HepG2 (cell line): ENCODE measurements at regions not wholly inside any gene's neighbourhood (a gene's known extent, or its start where the extent isn't known, plus 50 kb on each side); places are given as distances from the start of the nearest gene placed in this dataset.
A peak's percentile ranks its signal among the peaks of the same experiment; 100 is the strongest.

ENCODE experiments used
- ASH2L ChIP-seq: fragments of 300-600, 200-600 bp; sonication (generic); IDR thresholded peaks from 2 replicates; pipeline ENCODE4 v1.7.0; 2017; ENCODE audit warnings: low read depth, mild to moderate bottlenecking, moderate library complexity, mixed read lengths, low read length; ENCODE audit not compliant: insufficient read length
- DNMT3B ChIP-seq: conservative IDR thresholded peaks from 2 replicates; pipeline ENCODE4 v1.6.1; 2016; ENCODE audit warnings: missing biosample characterization, control low read depth
- MEIS1 ChIP-seq: sonication (generic); formaldehyde crosslinking; IDR thresholded peaks from 2 replicates; pipeline ENCODE4 v1.9.0; 2021; ENCODE audit warnings: mild to moderate bottlenecking, missing genetic modification reagents, moderate library complexity, borderline replicate concordance
- NR2F6 ChIP-seq, 2 experiments: IDR thresholded peaks; 2 replicates each; pipeline ENCODE4 v1.6.1; 2016; ENCODE audit warnings: antibody characterized with exemption in 1 of 2, mild to moderate bottlenecking in 1 of 2
- ZNF160 ChIP-seq: sonication (generic); formaldehyde crosslinking; IDR thresholded peaks from 2 replicates; pipeline ENCODE4 v1.8.0; 2022; ENCODE audit warnings: mild to moderate bottlenecking, inconsistent platforms, missing genetic modification reagents
- ZNF207 ChIP-seq: fragments of 450-650 bp; IDR thresholded peaks from 2 replicates; pipeline ENCODE4 v1.6.1; 2016; ENCODE audit warnings: antibody characterized with exemption, borderline replicate concordance
- ZNF230 ChIP-seq: sonication (generic); formaldehyde crosslinking; IDR thresholded peaks from 2 replicates; pipeline ENCODE4 v1.4.0; 2020; ENCODE audit warnings: mild to moderate bottlenecking, missing genetic modification reagents
- ZNF556 ChIP-seq: sonication (generic); formaldehyde crosslinking; IDR thresholded peaks from 2 replicates; pipeline ENCODE4 v1.4.0; 2020; ENCODE audit warnings: mild to moderate bottlenecking, missing genetic modification reagents, borderline replicate concordance
- ZNF564 ChIP-seq: sonication (generic); formaldehyde crosslinking; IDR thresholded peaks from 2 replicates; pipeline ENCODE4 v1.8.1; 2023; ENCODE audit warnings: mild to moderate bottlenecking, missing genetic modification reagents
- ZNF709 ChIP-seq: sonication (generic); formaldehyde crosslinking; IDR thresholded peaks from 2 replicates; pipeline ENCODE4 v1.5.0; 2020; ENCODE audit warnings: mild to moderate bottlenecking, missing genetic modification reagents
- TF ChIP-seq, protein P1 (sequence below), 2 experiments: fragments of 450-650 bp in 1 of 2; sonication (generic) in 1 of 2; formaldehyde crosslinking in 1 of 2; IDR thresholded peaks; 2 replicates each; pipeline versions ENCODE4 v1.6.1 to v1.8.0; 2016 to 2022; ENCODE audit warnings: antibody characterized with exemption in 1 of 2, mild to moderate bottlenecking in 1 of 2, missing genetic modification reagents in 1 of 2
- TF ChIP-seq, protein P2 (sequence below), 2 experiments: sonication (generic) in 1 of 2; formaldehyde crosslinking in 1 of 2; IDR thresholded peaks; 2 replicates each; pipeline versions ENCODE4 v1.5.1 to v1.6.1; 2011 to 2020; ENCODE audit warnings: borderline replicate concordance in 1 of 2, low read depth in 1 of 2, low read length in 1 of 2, mild to moderate bottlenecking in 1 of 2, missing genetic modification reagents in 1 of 2, moderate library complexity in 1 of 2
- TF ChIP-seq, protein P3 (sequence below): sonication (generic); formaldehyde crosslinking; conservative IDR thresholded peaks from 2 replicates; pipeline ENCODE4 v1.5.0; 2020; ENCODE audit warnings: missing genetic modification reagents
- TF ChIP-seq, protein P4 (sequence below): sonication (generic); formaldehyde crosslinking; IDR thresholded peaks from 2 replicates; pipeline ENCODE4 v1.4.0; 2020; ENCODE audit warnings: missing genetic modification reagents

DNA sequence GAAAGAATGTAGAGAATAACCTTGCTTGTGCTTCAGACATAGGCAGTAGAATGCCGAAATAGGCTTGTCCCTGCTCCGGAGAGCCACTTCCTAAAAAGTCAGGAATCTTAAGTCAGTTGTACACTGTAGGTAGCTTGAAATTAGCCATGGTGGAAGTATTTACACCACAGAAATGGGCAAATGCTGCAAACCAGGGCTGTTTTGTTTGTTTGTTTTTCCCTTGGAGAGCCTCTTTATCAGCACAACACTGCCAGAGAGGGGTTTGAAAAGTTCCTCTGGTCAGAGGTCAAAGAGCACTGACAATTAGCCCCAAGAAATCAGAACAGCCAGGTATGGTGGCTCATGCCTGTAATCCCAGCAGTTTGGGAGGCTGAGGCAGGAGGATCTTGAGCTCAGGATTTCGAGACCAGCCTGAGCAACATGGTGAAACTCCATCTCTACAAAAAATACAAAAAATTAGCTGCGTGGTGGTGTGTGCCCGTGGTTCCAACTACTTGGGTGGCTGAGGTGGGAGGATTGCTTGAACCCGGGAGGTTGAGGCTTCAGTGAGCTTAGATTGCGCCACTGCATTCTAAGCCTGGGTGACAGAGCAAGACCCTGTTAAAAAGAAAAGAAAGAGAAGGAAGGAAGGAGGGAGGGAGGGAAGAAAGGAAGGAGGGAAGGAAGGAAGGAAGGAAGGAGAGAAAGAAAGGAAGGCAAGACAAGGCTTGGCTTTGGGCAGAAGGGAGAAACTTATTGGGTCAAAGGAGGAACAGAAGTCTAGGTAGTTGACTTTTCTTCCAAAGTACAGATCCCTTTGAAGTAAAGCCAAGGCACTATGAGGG, 61.0 kb upstream of the ZMYND8 start (continued):
- TF ChIP-seq, protein P1, sequence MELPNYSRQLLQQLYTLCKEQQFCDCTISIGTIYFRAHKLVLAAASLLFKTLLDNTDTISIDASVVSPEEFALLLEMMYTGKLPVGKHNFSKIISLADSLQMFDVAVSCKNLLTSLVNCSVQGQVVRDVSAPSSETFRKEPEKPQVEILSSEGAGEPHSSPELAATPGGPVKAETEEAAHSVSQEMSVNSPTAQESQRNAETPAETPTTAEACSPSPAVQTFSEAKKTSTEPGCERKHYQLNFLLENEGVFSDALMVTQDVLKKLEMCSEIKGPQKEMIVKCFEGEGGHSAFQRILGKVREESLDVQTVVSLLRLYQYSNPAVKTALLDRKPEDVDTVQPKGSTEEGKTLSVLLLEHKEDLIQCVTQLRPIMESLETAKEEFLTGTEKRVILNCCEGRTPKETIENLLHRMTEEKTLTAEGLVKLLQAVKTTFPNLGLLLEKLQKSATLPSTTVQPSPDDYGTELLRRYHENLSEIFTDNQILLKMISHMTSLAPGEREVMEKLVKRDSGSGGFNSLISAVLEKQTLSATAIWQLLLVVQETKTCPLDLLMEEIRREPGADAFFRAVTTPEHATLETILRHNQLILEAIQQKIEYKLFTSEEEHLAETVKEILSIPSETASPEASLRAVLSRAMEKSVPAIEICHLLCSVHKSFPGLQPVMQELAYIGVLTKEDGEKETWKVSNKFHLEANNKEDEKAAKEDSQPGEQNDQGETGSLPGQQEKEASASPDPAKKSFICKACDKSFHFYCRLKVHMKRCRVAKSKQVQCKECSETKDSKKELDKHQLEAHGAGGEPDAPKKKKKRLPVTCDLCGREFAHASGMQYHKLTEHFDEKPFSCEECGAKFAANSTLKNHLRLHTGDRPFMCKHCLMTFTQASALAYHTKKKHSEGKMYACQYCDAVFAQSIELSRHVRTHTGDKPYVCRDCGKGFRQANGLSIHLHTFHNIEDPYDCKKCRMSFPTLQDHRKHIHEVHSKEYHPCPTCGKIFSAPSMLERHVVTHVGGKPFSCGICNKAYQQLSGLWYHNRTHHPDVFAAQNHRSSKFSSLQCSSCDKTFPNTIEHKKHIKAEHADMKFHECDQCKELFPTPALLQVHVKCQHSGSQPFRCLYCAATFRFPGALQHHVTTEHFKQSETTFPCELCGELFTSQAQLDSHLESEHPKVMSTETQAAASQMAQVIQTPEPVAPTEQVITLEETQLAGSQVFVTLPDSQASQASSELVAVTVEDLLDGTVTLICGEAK (IDR thresholded peaks at IDR 0.05), result no peak
- TF ChIP-seq, protein P1 (CRISPR knock-in tag; IDR thresholded peaks at IDR 0.05), result peak; percentile 23; the same call in 1 of the 2 replicates
- no peak for TF ChIP-seq ZNF207
- no peak; the same call in 1 of the 2 replicates for TF ChIP-seq ZNF564 (CRISPR knock-in tag)
- no peak for TF ChIP-seq DNMT3B (CRISPR knock-in tag)
- TF ChIP-seq NR2F6 (IDR thresholded peaks at IDR 0.05), result peak; percentile 96
- peak; percentile 93 for TF ChIP-seq NR2F6 (CRISPR knock-in tag; IDR thresholded peaks at IDR 0.05)
- TF ChIP-seq, protein P2, sequence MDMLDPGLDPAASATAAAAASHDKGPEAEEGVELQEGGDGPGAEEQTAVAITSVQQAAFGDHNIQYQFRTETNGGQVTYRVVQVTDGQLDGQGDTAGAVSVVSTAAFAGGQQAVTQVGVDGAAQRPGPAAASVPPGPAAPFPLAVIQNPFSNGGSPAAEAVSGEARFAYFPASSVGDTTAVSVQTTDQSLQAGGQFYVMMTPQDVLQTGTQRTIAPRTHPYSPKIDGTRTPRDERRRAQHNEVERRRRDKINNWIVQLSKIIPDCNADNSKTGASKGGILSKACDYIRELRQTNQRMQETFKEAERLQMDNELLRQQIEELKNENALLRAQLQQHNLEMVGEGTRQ (IDR thresholded peaks at IDR 0.05; ENCODE audit: low read depth, low read length), result no peak
- TF ChIP-seq, protein P2 (CRISPR knock-in tag; IDR thresholded peaks at IDR 0.05; ENCODE audit: borderline replicate concordance), result no peak
- TF ChIP-seq ZNF230 (CRISPR knock-in tag), result 0 out of 2 replicates have a peak, but pooled peaks have one; percentile 62
- TF ChIP-seq, protein P3, sequence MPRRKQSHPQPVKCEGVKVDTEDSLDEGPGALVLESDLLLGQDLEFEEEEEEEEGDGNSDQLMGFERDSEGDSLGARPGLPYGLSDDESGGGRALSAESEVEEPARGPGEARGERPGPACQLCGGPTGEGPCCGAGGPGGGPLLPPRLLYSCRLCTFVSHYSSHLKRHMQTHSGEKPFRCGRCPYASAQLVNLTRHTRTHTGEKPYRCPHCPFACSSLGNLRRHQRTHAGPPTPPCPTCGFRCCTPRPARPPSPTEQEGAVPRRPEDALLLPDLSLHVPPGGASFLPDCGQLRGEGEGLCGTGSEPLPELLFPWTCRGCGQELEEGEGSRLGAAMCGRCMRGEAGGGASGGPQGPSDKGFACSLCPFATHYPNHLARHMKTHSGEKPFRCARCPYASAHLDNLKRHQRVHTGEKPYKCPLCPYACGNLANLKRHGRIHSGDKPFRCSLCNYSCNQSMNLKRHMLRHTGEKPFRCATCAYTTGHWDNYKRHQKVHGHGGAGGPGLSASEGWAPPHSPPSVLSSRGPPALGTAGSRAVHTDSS (CRISPR knock-in tag), result no peak
- TF ChIP-seq, protein P4, sequence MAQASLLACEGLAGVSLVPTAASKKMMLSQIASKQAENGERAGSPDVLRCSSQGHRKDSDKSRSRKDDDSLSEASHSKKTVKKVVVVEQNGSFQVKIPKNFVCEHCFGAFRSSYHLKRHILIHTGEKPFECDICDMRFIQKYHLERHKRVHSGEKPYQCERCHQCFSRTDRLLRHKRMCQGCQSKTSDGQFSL (CRISPR knock-in tag), result no peak
- TF ChIP-seq ASH2L, result no peak
- TF ChIP-seq ZNF556 (CRISPR knock-in tag), result peak; percentile 86
- no peak for TF ChIP-seq ZNF709 (CRISPR knock-in tag)
- no peak; the same call in 1 of the 2 replicates for TF ChIP-seq MEIS1 (CRISPR knock-in tag)
- TF ChIP-seq ZNF160 (CRISPR knock-in tag), result no peak
